Stimulated activated CD8-positive, alpha-beta memory T cell treated with anti-CD3 and anti-CD28 coated beads, Interleukin-2, amount 100 ng/mL, for 1 hour (primary cell): ENCODE measurements at regions not wholly inside any gene's neighbourhood (a gene's known extent, or its start where the extent isn't known, plus 50 kb on each side); places are given as distances from the start of the nearest gene placed in this dataset.
A peak's percentile ranks its signal among the peaks of the same experiment; 100 is the strongest.

Experiments
- DNase-seq, 2 donors: peaks; one replicate each; pipeline ENCODE4 v3.0.0-alpha.2; 2020; ENCODE audit warnings: low read depth in 2 of 2

DNA sequence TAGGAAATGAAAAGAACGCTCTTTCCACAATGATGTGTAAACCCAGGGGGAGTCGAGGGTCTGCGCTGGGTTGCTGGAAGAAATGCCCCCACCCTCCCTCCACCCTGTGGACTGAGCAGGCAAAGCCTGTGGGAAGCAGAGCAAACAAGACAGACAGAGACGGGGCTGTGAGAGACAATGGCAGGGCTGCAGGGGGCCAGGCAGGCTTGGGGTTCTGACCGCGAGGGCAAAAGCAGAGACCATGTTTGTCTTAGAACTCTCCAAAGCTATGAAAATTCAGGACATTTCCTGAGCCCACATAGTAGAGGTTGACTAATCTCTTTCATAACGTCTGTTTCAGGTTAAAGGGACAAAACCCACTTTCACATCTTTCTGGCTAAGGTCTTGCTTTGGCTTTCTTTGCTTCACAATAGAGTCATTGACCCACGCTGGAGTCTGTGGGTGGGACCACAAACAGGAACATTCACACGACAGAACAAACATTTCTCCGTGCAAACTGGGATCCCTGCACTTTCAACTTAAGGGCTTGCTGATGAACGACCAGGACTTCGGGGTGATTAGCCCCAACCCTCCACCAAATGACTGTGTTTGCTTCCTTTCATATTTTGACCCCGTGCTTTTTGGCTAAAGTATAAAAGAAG, 156.0 kb upstream of the TPM1 start:
- no peak for DNase-seq

DNA sequence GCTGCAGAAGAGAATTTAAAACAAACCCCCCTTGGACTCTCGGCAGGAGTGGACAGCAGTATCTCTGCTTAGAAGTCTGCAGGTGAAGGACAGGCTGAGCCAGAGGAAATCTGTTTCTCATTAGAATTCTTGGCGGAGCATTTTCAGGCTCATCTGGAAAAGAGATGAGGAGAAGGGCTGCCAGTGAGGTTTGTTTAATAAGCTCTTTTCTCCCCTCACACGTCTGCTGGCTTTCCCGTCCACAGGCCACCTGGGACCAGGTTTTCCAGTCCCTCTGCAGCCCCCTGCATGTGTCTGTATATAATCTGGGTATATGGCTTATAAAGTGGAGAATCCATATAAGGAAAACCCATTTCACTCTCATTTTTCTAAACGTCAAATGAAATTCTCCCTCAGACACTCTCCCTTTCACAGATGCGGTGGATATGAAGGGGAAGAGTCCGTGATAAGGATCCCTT, 155.4 kb upstream of the TPM1 start:
- DNase-seq = no peak

DNA sequence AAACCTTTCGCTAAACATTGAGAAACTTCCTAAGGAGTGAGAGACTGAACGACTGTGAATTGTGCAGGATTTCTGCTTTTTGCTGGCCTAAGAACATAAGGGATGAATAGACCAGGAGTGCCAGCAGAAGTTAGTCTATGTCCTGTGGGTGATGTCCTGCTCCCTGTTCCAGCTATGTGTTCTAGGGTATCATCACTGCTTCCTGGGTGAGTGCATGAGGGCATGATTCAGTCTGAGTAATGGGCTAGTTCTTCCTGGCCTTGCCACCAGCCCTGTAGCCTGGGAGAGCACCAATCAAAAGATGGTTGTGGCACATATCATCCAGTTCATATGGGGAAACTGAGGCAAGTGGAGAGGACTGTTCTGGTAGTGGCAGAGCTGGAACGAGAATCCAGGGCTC, 153.9 kb upstream of the TPM1 start:
- no peak for DNase-seq

DNA sequence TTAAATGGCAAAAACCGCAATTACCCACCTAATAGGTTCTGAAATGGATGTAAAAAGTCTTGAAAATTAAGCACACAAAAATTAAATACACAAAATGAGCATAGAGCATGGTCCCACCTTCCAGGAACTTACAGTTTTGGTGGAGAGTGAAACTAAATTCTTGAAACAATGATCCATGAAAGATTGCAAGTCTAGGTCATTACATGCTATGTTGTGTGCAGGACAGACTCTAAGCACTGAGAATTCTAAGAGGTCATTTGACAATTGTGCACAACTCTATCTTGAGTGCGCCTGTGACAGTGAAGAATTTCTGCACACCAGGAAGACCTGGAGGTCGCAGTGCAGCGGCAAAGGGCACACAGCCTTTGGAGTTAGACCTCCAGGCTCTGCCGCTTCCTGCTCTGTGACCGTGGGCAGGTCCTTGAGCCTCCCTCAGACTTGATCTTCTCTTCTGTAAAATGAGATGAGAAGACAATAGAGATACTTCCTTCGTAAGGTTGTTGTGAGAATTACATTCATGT, 153.3 kb upstream of the TPM1 start:
- no peak for DNase-seq

DNA sequence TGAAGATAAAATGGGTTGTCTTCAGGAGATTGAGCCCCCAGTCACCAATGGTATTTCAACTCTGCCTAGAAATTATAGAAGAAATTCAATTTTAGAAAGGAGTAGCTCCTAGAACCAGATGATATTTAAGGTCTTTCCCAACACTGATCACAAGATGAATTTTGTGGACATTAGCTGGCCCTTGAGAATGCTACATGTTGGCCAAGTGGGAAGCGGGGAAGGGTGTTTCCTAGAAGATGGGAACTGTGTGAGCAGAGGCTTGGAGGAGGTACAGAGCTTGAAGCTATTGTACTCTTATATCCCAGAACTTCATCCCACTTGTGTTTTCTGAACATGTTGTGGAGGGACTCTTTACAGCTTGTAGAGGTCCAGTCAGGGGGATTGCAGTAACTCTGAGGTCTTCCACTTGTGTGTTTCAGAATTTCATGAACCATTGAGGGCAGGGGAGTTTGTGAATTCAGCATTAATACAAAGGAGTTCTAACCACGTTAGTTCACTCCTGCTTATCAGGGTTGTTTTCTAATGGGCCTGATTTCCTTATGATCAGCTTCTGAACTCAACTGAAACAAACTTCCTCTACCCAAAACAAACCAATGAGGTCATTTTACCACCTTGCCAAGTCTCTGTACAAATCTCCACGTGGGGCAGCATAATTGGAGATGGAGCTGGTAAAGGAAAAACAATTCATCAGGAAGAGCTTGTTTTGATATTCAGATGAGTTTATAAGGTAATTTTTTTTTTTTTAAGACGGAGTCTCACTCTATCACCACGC, 152.6 kb upstream of the TPM1 start:
- no peak for DNase-seq

DNA sequence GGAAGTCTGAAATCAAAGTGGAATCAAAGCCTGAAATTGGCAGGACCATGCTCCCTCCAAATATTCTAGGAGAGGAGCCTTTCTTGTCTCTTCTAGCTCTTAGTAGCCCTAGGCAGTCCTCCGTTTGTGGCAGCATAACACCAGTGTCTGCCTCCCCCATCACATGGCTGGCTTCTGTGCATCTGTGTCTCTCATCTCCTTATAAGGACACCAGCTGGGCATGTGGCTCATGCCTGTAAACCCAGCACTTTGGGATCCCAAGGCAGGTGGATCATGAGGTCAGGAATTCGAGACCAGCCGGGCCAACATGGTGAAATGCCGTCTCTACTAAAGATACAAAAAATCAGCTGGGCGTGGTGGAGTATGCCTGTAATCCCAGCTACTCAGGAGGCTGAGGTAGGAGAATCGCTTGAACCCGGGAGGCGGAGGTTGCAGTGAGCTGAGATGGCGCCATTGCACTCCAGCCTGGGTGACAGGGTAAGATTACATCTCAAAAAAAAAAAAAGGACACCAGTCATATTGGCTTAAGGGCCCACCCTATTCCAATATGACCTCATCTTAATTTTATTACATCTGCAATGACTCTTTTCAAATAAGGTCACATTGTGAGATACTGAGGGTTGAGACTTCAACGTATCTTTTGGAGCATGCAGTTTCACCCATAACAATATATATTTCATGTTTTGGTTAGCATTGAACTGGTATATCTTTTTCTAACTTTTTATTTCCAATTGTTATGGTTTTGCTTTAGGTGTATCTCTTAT, 148.0 kb upstream of the TPM1 start:
- no peak for DNase-seq

DNA sequence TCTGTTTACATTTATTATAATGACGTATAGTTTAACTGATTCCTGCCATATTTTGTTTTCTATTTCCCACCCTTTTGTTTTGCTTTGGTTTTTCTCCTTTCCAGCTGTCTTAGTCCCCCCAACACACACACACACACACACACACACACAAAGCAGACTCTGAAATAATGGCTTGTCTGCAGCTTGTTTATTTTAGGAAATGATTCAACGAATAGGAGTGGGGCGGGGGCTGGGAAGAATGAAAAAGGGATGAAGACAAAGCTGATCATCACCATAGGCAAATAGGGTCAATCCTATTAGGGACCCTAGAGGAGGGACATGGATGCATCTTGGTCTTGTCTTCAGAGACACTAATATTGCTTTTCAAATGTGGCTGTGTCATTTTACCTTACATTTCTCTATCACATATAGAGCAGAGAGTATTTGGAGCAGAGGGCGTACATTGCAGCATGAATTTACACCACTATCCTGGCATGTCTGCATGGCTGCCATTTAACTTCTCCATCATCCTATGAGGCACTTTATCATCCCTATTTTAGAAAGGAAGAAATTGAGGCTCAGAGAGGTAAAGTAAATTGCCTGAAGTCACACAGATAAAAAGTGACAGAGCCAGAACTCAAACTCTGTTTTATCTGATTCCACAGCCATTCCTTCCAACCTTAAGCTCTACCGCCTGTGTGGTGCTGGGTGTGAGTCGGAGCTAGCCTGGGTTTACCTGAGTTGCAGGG, 147.2 kb upstream of the TPM1 start:
- DNase-seq = no peak

DNA sequence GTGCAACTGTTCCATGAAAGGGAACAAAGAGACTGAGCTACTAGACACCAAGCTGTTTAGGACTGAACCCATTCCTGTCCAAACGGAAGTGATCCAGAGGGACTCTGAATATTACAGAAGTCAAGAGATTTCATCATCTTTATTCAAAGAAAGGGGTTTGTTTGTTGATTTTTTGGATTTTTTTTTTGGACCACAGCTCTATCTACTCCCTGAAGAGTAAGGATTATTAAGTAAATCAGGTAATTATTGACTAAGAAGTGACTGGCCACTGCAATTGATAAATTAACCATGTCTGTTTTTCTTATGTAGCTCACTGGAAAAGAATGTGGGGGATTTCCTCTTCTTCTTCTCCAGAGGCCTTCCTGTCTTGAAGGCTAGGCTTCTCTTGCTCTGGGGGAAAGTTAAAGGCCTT, 146.6 kb upstream of the TPM1 start:
- no peak for DNase-seq

DNA sequence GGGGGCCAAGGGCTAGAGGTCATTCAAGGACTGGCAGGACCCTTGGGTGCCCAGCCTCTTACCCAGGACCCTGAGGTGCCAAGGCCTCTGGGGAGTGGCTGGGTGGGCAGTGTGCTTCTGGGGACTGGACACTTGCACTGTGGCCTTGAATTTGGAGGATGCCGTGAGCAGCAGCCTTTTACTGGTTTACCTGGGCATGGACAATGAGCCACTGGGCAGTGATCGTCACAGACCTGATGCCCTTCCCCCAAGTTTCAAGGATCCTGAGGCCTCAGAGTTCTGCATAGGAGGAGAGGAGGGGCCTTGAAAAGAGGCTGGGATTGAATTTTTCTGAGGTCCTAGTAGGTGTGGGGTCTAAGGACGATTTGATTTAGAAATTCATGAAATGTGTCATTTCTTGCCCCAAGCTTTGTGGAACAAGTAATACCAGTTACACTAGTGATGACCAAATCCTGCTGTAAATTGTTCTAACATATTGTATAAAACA, 146.1 kb upstream of the TPM1 start:
- no peak for DNase-seq

DNA sequence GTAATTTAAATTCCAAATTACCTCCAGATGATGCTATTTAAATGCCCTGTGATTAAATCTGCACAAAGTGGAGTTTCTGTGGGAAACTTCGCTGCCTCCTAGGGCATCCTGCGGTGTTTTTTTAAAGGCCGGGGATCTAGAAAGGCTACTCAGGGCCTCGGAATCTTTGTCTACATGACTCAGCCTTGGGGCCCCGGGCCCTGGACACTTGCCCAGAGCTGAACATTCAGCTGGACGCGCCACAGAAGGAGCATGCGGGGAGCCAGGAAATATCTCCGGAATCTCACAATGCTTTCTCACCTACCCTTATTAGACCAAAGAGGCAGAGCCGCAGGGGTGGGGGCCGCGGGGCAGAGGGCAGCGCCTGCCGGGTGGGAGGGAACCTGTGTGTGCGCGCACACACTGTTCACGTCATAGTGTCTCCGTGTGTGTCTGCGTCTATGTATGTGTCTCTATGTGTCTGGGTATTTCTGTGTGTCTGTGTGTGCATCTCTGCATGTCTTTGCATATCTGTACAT, 145.5 kb upstream of the TPM1 start:
- no peak for DNase-seq

DNA sequence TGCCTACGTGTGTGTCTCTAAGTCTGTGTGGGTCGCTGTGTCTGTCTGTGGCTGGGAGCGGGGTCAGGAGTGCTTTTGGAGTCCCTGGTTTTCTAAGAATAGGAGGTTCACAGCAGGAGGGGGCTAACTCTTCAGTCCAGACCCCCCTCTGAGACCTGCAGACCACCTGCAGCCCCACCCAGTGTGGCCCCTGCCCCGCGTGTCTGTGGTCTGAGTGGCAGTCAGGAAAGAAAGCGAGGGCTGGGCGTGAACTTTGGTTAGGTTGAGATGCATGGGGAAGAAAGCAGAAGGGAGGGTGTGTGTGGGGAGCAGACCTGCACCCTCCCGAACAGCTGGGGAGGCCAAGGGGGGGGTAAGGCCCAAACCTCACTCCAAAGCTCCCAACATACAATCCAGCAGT, 144.9 kb upstream of the TPM1 start:
- no peak for DNase-seq

DNA sequence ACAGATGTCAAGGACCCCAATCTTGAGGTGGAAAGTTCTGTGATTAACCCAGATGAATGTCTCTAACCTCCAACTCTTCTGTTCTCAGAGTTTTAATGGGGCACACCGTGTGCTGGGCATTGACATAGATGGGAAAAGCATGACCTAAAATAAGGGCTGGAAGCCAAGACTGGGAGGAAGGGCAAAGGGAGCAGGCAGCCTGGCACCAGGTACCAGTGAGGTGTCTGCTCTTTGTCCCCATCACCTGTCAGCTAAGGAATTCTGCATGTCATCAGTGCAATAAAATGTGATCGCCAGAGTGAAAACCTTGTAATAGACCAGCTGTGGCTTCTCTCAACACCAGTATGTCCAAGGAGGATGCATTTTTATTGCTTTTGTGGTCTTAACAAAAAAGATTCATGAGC, 143.5 kb upstream of the TPM1 start:
- DNase-seq = no peak

DNA sequence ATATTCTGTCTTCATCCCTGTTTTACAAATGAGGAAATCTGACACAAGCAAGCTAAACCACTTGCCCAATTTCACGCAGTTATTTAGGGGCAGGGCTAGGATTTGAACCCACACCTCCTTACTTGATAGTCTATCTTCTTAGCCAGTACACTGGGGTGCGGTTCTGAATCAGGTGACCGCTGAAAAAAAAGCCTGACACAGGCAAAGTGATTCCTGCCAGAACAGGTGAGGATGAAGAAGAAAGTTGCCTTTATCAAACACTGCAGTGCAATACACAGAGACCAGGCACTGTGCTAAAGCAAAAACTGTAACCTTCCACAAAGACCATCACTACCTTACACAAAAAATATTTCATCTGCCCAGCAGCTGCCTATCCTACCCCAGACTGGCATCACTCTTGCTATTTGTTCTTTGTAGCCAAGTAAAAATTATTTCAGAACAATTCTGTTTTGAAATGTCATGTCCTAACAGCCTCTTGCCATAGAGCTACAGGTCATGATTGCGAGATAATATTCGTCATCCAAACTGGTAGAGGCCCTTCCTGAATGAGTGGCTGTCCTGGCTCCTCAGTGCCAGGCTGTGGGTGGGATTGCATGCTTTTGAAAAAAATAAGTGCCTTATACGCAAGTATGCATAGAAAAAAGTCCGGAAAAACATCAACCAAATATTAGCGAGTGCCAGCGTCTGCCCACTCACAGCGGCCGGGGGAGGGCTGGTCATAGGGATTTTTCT, 142.3 kb upstream of the TPM1 start:
- DNase-seq = no peak

DNA sequence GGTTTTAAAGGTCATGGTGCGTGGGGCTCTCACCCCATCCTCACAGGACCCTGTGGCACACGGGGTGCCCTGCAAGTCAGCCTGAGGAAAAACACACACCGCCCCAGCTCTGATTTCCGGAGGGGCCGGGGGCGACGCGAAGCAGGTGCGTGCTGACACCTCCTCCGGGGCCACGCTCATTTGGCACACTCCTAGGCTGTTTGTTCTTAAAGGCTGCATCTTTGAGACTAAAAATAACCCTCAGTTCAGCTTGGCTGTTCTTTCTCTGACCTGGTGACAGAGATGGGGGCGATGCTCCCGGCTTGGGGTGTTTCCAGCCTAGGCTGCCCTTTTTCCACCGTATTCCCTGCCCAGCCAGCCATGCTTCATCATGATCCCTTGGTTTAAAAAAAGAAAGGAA, 141.5 kb upstream of the TPM1 start:
- DNase-seq = no peak

DNA sequence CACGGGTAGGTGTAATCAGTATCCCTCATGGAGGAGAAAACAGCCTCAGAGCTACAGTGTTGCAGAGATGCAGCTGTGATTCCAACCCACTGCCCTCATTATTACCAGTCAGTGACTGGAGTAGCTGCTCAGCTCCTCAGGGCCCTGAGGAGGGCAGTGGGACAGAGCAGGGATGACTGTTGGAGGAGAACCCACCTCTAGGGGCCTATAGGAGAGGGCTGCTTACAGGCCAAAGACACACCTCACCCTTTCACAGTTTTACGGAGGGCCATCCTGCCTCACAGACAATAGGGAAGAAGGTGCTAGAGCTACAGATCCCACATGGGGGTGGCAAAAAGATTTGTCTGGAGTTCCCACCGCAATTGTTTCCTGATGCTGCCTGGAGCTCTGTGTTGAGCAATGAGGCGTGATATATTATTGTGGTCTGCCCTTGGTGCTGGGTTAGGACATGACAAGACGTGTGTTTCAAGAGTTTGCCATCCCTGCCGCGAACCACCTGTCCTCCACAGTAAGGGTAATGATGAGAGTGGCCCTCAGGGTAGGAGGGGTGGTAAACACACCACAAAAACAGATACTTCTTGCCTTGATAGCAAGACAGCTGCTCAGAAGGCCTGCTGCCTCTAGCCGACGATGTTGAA, 140.5 kb upstream of the TPM1 start:
- DNase-seq = no peak

DNA sequence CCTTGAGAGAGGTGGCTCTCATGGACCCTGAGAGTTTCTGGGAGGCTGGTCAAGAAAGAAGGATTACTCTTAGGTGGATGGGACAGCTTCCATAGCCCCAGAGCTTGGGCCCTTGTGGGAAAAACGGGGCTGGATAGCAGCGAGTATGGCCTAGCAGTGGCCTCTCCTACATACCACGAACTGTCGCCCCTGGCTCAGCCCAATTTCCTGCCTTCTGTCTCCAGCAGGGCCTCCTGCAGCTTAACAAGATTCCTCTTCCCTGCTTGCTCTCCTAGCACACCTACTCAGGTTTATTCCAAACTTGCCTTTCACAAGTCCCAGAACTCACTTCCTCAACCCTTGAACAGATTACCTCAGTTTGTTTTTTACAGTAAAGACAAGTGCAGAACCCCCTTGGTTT, 139.7 kb upstream of the TPM1 start:
- DNase-seq = no peak

DNA sequence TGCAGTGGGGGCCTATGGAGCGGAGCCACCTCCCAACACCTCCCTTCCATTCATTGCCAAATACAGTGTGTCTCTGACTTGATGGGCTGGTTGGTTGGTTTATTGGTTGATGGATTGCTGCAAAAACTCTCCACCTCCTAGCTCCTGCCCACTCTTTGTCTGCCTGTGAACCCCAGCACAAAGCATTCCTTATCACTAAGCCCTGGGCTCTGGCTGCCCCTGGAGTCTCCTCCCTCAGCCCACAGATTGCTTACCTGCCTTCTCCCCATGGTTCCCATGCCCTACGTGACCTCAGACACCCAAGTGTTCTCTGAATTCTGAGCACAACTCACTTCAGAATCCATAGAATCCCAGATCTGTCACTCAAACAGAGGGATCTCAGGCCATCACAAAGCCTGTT, 139.1 kb upstream of the TPM1 start:
- DNase-seq = no peak

DNA sequence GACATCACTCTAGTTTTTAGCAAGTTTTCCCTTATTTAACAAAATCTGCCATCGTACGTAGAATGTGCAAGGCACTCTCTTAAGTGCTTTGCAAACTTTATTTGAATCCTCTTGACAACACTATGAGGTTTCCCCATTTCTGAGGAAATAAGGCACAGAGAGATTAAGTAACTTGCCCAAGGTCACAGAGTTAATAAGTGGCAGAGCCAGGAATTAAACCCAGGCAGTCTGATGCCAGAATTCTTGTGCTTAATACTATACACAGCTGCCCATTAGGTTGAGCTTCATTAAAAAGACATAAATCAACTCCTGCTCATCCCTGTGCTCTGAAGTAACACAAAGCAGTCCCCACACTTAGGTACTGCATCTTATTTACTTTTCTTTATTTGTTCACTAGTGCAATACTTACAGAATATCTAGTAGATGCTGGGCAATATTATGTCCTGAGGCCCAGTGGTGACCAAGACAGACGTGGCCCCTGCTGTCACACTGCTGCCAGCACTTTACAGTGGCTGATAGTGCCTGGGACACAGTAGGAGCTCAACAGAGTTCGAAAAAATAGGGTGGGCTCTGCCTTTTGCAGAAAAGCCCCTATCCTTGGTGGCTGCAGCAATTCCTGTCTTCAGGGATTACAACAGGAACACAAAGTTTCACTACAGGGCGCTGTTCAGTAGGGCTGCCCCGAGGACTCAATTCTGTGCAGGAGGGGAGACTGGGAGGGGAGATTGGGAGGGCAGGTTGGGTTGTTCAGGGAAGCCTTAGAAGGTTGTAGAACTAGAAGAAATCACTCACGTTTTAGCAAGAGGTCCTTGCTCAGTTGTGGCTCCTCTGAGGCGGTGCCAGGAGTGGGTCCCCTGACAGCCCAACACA, 138.3 kb upstream of the TPM1 start:
- peak in 1 of 2 donors; percentile 0 for DNase-seq

DNA sequence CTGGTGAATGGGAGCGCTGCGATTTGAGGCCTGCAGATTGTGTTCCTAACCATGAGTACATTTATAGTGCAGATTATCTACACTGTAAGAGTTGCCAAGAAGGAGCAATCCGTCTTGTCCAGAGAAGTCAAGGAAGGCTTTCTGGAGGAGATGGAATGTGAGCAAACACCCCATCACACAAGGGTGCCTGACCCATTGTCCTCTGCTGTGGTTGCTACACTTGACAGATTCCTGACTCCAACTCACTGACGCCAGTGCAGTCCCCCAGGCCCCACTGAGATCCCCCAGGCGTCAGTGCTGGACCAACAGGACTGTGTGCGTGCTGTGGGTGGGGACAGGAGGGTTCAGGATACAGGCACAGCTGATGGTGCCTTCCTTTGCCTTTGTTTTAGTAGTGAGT, 135.9 kb upstream of the TPM1 start:
- no peak for DNase-seq
